GM23338 (cell line): ENCODE measurements at regions not wholly inside any gene's neighbourhood (a gene's known extent, or its start where the extent isn't known, plus 50 kb on each side); places are given as distances from the start of the nearest gene placed in this dataset.

ENCODE experiments used
- ATAC-seq: fragments of 200-7000 bp; cut with Tn5 transposase; 3 replicates; pipeline ENCODE4 v1.9.1; 2020
- DNase-seq: peaks from one replicate; pipeline ENCODE4 v3.0.0-alpha.2; 2015; ENCODE audit warnings: low spot score
- H2AFZ ChIP-seq: fragments of 200-600 bp; sonication (generic); 2 replicates; pipeline ENCODE4 v1.8.0; 2016; ENCODE audit warnings: antibody characterized with exemption, mild to moderate bottlenecking, moderate library complexity
- H3F3A ChIP-seq: fragments of 200-600 bp; sonication (generic); replicated peaks from 2 replicates; pipeline ENCODE4 v1.8.0; 2017; ENCODE audit warnings: antibody characterized with exemption, mixed run types, low read depth
- H3K27ac ChIP-seq: fragments of 200-600 bp; sonication (generic); 2 replicates; pipeline ENCODE4 v1.6.1; 2016; ENCODE audit warnings: low read depth
- H3K27me3 ChIP-seq: fragments of 200-600 bp; sonication (generic); 2 replicates; pipeline ENCODE4 v1.8.0; 2016; ENCODE audit warnings: mild to moderate bottlenecking, mixed run types, moderate library complexity; ENCODE audit not compliant: insufficient read depth
- H3K36me3 ChIP-seq: fragments of 200-600 bp; sonication (generic); 2 replicates; pipeline ENCODE4 v1.8.0; 2016; ENCODE audit warnings: mild to moderate bottlenecking; ENCODE audit not compliant: insufficient read depth
- H3K4me1 ChIP-seq: fragments of 200-600 bp; sonication (generic); 2 replicates; pipeline ENCODE4 v1.8.0; 2016; ENCODE audit warnings: mild to moderate bottlenecking, moderate library complexity; ENCODE audit not compliant: insufficient read depth
- H3K4me2 ChIP-seq: fragments of 200-600 bp; sonication (generic); 2 replicates; pipeline ENCODE4 v1.7.1; 2017; ENCODE audit warnings: mixed run types
- H3K4me3 ChIP-seq: fragments of 200-600 bp; sonication (generic); 2 replicates; pipeline ENCODE4 v1.6.1; 2016; ENCODE audit warnings: mixed run types
- H3K79me2 ChIP-seq: fragments of 200-600 bp; sonication (generic); replicated peaks from 2 replicates; pipeline ENCODE4 v1.8.0; 2017; ENCODE audit warnings: mild to moderate bottlenecking; ENCODE audit not compliant: insufficient read depth
- H3K9me2 ChIP-seq: fragments of 200-600 bp; sonication (generic); 2 replicates; pipeline ENCODE4 v1.8.0; 2017; ENCODE audit not compliant: insufficient read depth
- H4K20me1 ChIP-seq: fragments of 200-600 bp; sonication (generic); replicated peaks from 2 replicates; pipeline ENCODE4 v1.8.0; 2017; ENCODE audit warnings: mild to moderate bottlenecking; ENCODE audit not compliant: insufficient read depth
- H3K27ac Mint-ChIP-seq: 2 replicates; pipeline ENCODE4 v1.8.0; 2020; ENCODE audit warnings: inconsistent platforms, mild to moderate bottlenecking, moderate library complexity, mixed read lengths
- H3K27me3 Mint-ChIP-seq: 3 replicates; pipeline ENCODE4 v1.8.0; 2022; ENCODE audit warnings: low read depth, mild to moderate bottlenecking, moderate library complexity, mixed read lengths, inconsistent platforms; ENCODE audit not compliant: insufficient read depth, poor library complexity
- H3K36me3 Mint-ChIP-seq: 3 replicates; pipeline ENCODE4 v1.8.0; 2021; ENCODE audit warnings: low read depth, mild to moderate bottlenecking, inconsistent platforms, moderate library complexity, mixed read lengths
- H3K4me1 Mint-ChIP-seq: 3 replicates; pipeline ENCODE4 v1.8.0; 2020; ENCODE audit warnings: mild to moderate bottlenecking, inconsistent platforms, mixed read lengths
- H3K4me3 Mint-ChIP-seq: 3 replicates; pipeline ENCODE4 v1.8.0; 2021; ENCODE audit warnings: moderate library complexity, mild to moderate bottlenecking, inconsistent platforms, mixed read lengths
- H3K9me3 Mint-ChIP-seq: 3 replicates; pipeline ENCODE4 v1.8.0; 2020; ENCODE audit warnings: moderate library complexity, mild to moderate bottlenecking, inconsistent platforms, mixed read lengths
- CTCF ChIP-seq, 2 experiments: fragments of 200-600 bp in 1 of 2; sonication (generic) in 1 of 2; conservative IDR thresholded peaks; 2 replicates each; pipeline versions ENCODE4 v1.5.1 to v1.6.1; 2016 to 2017; ENCODE audit warnings: antibody characterized with exemption in 2 of 2, low read depth in 2 of 2, mild to moderate bottlenecking in 2 of 2, moderate library complexity in 1 of 2
- ETS1 ChIP-seq: IDR thresholded peaks from 2 replicates; pipeline ENCODE4 v1.6.1; 2016; ENCODE audit warnings: antibody characterized with exemption
- JUNB ChIP-seq: IDR thresholded peaks from one replicate; pipeline ENCODE4 v1.6.1; 2016; ENCODE audit warnings: antibody characterized with exemption; ENCODE audit not compliant: unreplicated experiment
- NANOG ChIP-seq: IDR thresholded peaks from 2 replicates; pipeline ENCODE4 v1.6.1; 2016; ENCODE audit warnings: antibody characterized with exemption, borderline replicate concordance
- POLR2AphosphoS5 ChIP-seq: IDR thresholded peaks from 2 replicates; pipeline ENCODE4 v1.6.1; 2016; ENCODE audit warnings: antibody characterized with exemption, low read depth
- REST ChIP-seq: IDR thresholded peaks from one replicate; pipeline ENCODE4 v1.6.1; 2018; ENCODE audit warnings: antibody characterized with exemption; ENCODE audit not compliant: unreplicated experiment
- STAT1 ChIP-seq: IDR thresholded peaks from one replicate; pipeline ENCODE4 v1.6.1; 2016; ENCODE audit warnings: antibody characterized with exemption; ENCODE audit not compliant: unreplicated experiment
- ZNF462 ChIP-seq: fragments of 250-450 bp; sonication (Bioruptor Pico); IDR thresholded peaks from 2 replicates; pipeline ENCODE4 v1.5.0; 2020; ENCODE audit warnings: mild to moderate bottlenecking, moderate library complexity

- no peak overlapping the region for H3K27ac ChIP-seq
- no peaks in the 10 kb centered on the region for H3K4me1 ChIP-seq
- no peaks in the 10 kb centered on the region for H3K36me3 ChIP-seq
- no peak overlapping the region for H3K4me3 ChIP-seq
- H3K9me2 ChIP-seq: no peaks in the 10 kb centered on the region
- H3F3A ChIP-seq: no peaks in the 10 kb centered on the region
- H4K20me1 ChIP-seq: no peaks in the 10 kb centered on the region
- Mint-ChIP-seq H3K27me3 (peaks cover 3% of the 10 kb centered on the region), H3K27ac (no peak overlapping the region), H3K4me3 (no peak overlapping the region), H3K4me1 (no peaks in the 10 kb centered on the region; the same call in 2 of the 3 replicates), H3K9me3 (no peaks in the 10 kb centered on the region), H3K36me3 (no peaks in the 10 kb centered on the region)
- H3K79me2 ChIP-seq: no peaks in the 10 kb centered on the region
- TF ChIP-seq CTCF (conservative IDR thresholded peaks at IDR 0.05; ENCODE audit: low read depth in 2 of 2) (peak in 1 of 2 experiments; percentile 39; a peak in 2 of 4 replicates), JUNB (no peak)
- H3K4me2 ChIP-seq: no peak overlapping the region
- H2AFZ ChIP-seq: no peak overlapping the region
- H3K27me3 ChIP-seq: no peaks in the 10 kb centered on the region
- ATAC-seq (no peak), DNase-seq (no peak)
Measured at GRCh38 chr6:40249935-40250334, 315.7 kb upstream of the MOCS1 start.

- no peak for DNase-seq
- H3K9me3 Mint-ChIP-seq: 0 out of 3 replicates have a peak, but pooled peaks cover 7% of the 10 kb centered on the region
- H3K4me2 ChIP-seq: no peak overlapping the region
- H3K79me2 ChIP-seq: no peaks in the 10 kb centered on the region
- no peak overlapping the region for H3K27ac Mint-ChIP-seq
- no peaks in the 10 kb centered on the region for H3K36me3 Mint-ChIP-seq
- no peak overlapping the region for H3K4me3 Mint-ChIP-seq
- H4K20me1 ChIP-seq: no peaks in the 10 kb centered on the region
- H3K36me3 ChIP-seq: no peaks in the 10 kb centered on the region
- no peaks in the 10 kb centered on the region for H3K27me3 ChIP-seq
- peaks cover 3% of the 10 kb centered on the region for H3K27me3 Mint-ChIP-seq
- no peak for ATAC-seq
- H3K4me1 Mint-ChIP-seq: no peaks in the 10 kb centered on the region; the same call in 2 of the 3 replicates
- H3F3A ChIP-seq: no peaks in the 10 kb centered on the region
- no peak overlapping the region for H2AFZ ChIP-seq
- no peak overlapping the region for H3K27ac ChIP-seq
- H3K4me3 ChIP-seq: no peak overlapping the region
- no peaks in the 10 kb centered on the region for H3K9me2 ChIP-seq
- no peaks in the 10 kb centered on the region for H3K4me1 ChIP-seq
- TF ChIP-seq POLR2AphosphoS5 (no peak), ETS1 (no peak), REST (no peak), ZNF462 (CRISPR knock-in tag) (no peak), NANOG (no peak), STAT1 (no peak)
Measured at GRCh38 chr6:40247516-40248115, 313.4 kb upstream of the MOCS1 start.
